ENCODE measurements at regions not wholly inside any gene's neighbourhood (a gene's known extent, or its start where the extent isn't known, plus 50 kb on each side); places are given as distances from the start of the nearest gene placed in this dataset.

- ATAC-seq = no peak
- H3K4me1 ChIP-seq = peaks cover 21% of the 10 kb centered on the region
- TF ChIP-seq, protein P1, sequence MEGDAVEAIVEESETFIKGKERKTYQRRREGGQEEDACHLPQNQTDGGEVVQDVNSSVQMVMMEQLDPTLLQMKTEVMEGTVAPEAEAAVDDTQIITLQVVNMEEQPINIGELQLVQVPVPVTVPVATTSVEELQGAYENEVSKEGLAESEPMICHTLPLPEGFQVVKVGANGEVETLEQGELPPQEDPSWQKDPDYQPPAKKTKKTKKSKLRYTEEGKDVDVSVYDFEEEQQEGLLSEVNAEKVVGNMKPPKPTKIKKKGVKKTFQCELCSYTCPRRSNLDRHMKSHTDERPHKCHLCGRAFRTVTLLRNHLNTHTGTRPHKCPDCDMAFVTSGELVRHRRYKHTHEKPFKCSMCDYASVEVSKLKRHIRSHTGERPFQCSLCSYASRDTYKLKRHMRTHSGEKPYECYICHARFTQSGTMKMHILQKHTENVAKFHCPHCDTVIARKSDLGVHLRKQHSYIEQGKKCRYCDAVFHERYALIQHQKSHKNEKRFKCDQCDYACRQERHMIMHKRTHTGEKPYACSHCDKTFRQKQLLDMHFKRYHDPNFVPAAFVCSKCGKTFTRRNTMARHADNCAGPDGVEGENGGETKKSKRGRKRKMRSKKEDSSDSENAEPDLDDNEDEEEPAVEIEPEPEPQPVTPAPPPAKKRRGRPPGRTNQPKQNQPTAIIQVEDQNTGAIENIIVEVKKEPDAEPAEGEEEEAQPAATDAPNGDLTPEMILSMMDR (IDR thresholded peaks at IDR 0.05) = no peak
- H3K9me3 ChIP-seq = no peaks in the 10 kb centered on the region
- H3K27me3 ChIP-seq (ENCODE audit: low read depth) = no peaks in the 10 kb centered on the region
- H3K27ac ChIP-seq = no peak overlapping the region
- no peak for DNase-seq
- intact Hi-C loops (cut with DNase I) = loop anchor here (10.0 kb wide), 1 partner anchor 380 kb away; the partner anchor contains the start of gene CITED2
- H3K4me3 ChIP-seq = no peak overlapping the region
- H3K36me3 ChIP-seq = no peaks in the 10 kb centered on the region
Measured at GRCh38 chr6:139754898-139755775, 380.7 kb upstream of the CITED2 start.

GRCh38 chr6:139753198-139753861, 378.9 kb upstream of the CITED2 start:
- intact Hi-C loops (cut with DNase I) = loop anchor here (10.0 kb wide), 1 partner anchor 379 kb away; the partner anchor contains the start of gene CITED2
- H3K9me3 ChIP-seq = no peaks in the 10 kb centered on the region
- no peak overlapping the region for H3K27ac ChIP-seq
- H3K4me3 ChIP-seq = no peak overlapping the region
- H3K36me3 ChIP-seq = no peaks in the 10 kb centered on the region
- ATAC-seq (no peak), DNase-seq (no peak)
- TF ChIP-seq, protein P1 (IDR thresholded peaks at IDR 0.05) = no peak
- H3K27me3 ChIP-seq (ENCODE audit: low read depth) = no peaks in the 10 kb centered on the region
- peaks cover 8% of the 10 kb centered on the region for H3K4me1 ChIP-seq

- ATAC-seq (no peak), DNase-seq (no peak)
- intact Hi-C loops (cut with DNase I) = loop anchor here (10.0 kb wide), 1 partner anchor 377 kb away; the partner anchor contains the start of gene CITED2
- TF ChIP-seq, protein P1 (IDR thresholded peaks at IDR 0.05) = no peak
- Histone ChIP-seq H3K36me3 (no peaks in the 10 kb centered on the region), H3K27me3 (ENCODE audit: low read depth) (no peaks in the 10 kb centered on the region), H3K9me3 (no peaks in the 10 kb centered on the region), H3K4me3 (no peak overlapping the region), H3K4me1 (peaks cover 8% of the 10 kb centered on the region), H3K27ac (no peak overlapping the region)
Measured at GRCh38 chr6:139752086-139752485, 377.6 kb upstream of the CITED2 start.

DNA sequence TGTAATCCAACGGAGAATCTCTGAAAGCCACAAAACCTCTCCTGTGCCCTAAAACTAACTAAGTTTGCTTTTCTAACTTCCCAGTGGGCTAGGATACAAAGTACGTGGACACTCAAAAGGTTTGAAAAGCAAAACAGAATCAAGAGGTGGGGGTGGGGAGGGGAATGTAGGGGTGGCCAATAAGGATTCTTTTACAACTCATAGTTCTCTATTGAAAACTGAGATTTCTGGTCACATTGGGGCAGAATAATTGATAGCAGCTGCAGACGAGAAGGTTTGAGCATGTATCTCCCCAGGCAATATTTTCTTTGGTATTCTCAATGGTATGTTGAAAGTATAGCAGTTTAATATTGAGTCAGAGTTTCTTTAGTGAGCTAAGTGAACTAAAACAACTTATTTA, 376.7 kb upstream of the CITED2 start:
- TF ChIP-seq, protein P1 (IDR thresholded peaks at IDR 0.05) = no peak

DNA sequence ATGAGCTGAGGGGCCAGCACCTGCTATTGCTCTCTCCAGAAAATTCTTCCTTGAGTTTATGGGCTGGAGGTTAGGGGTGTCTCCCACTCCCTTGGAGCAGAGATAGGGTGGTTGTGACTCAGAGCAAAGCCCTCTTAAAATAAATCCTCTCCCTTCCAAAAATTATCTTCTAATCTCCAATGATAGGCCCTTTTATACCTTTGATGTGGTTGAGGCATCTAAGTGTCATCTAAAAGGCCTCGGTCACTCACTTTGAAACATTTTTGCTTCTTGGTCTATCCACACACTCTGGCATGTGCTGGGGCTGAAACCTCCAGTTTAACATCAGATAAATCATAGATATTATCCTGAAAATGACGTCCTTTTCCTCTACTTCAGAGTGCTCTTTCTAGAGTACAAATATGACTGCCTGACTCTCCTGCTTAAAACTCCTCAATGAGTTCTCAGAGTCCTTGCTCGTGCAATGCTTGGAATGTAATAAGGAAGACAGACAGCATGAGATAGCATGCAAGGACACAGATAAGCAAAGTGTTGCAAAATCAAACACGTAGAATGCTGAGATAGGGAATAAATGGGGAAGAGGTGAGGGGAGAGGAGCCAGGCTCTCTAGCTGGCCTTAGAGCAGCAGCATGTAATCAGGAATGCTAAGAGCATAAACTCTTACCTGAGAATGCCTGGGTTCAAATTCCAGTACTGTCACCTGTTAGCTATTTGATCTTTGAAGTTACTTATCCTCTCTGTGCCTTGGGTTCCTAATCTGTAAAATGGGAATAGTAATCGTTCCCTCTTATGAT, 374.1 kb upstream of the CITED2 start:
- Histone ChIP-seq H3K27me3 (ENCODE audit: low read depth) (no peaks in the 10 kb centered on the region), H3K36me3 (no peaks in the 10 kb centered on the region), H3K4me3 (no peak overlapping the region), H3K27ac (peak overlapping the region; percentile 9), H3K9me3 (no peaks in the 10 kb centered on the region), H3K4me1 (no peaks in the 10 kb centered on the region)
- no peak for DNase-seq
- ATAC-seq = peak; percentile 65 to 92
- TF ChIP-seq, protein P1 (IDR thresholded peaks at IDR 0.05) = no peak
- intact Hi-C loops (cut with DNase I) = no loop called here

More for the DNA sequence above, 376.7 kb upstream of the CITED2 start:
- H3K36me3 ChIP-seq = no peaks in the 10 kb centered on the region
- no peak for DNase-seq
- H3K27ac ChIP-seq = no peak overlapping the region
- ATAC-seq = no peak
- H3K4me1 ChIP-seq = peaks cover 8% of the 10 kb centered on the region
- no peak overlapping the region for H3K4me3 ChIP-seq
- intact Hi-C loops (cut with DNase I) = loop anchor here (10.0 kb wide), 1 partner anchor 376 kb away; the partner anchor contains the start of gene CITED2
- H3K27me3 ChIP-seq (ENCODE audit: low read depth) = no peaks in the 10 kb centered on the region
- no peaks in the 10 kb centered on the region for H3K9me3 ChIP-seq

All from lower lobe of right lung (tissue), 2 donors.